ENCODE measurements at regions not wholly inside any gene's neighbourhood (a gene's known extent, or its start where the extent isn't known, plus 50 kb on each side); places are given as distances from the start of the nearest gene placed in this dataset.

GRCh38 chr22:25484521-25485315 lies 79.8 kb upstream of the GRK3 start:
- ChIA-PET POLR2A (interaction anchor here (0.6 to 1.5 kb wide), 2 partner anchors 11 to 63 kb away, joined by 3 read pairs; no protein-coding TSS in a partner anchor), CTCF (interaction anchor here (0.9 to 1.2 kb wide), 2 partner anchors 37 to 218 kb away, joined by 3 read pairs; no protein-coding TSS in a partner anchor)
- intact Hi-C loops (cut with micrococcal nuclease): no loop called here
- Mint-ChIP-seq H3K4me1 (ENCODE audit: insufficient read depth, unreplicated experiment) (peaks cover 14% of the 10 kb centered on the region), H3K27ac (ENCODE audit: low read depth, unreplicated experiment) (no peak overlapping the region), H3K27me3 (ENCODE audit: insufficient read depth, unreplicated experiment) (no peaks in the 10 kb centered on the region), H3K36me3 (ENCODE audit: insufficient read depth, unreplicated experiment) (peaks cover 4% of the 10 kb centered on the region), H3K9me3 (ENCODE audit: unreplicated experiment) (no peaks in the 10 kb centered on the region), H3K4me3 (ENCODE audit: unreplicated experiment) (no peak overlapping the region)
- TF ChIP-seq CTCF (IDR thresholded peaks at IDR 0.05; ENCODE audit: unreplicated experiment): no peak
- no peak for DNase-seq (ENCODE audit: unreplicated experiment)
- no TSS peak for BruUV-seq (replicated peaks)

- no peak overlapping the region for H3K4me3 Mint-ChIP-seq (ENCODE audit: unreplicated experiment)
- TF ChIP-seq CTCF (IDR thresholded peaks at IDR 0.05; ENCODE audit: unreplicated experiment): no peak
- no peak overlapping the region for H3K27ac Mint-ChIP-seq (ENCODE audit: low read depth, unreplicated experiment)
- no peaks in the 10 kb centered on the region for H3K27me3 Mint-ChIP-seq (ENCODE audit: insufficient read depth, unreplicated experiment)
- H3K9me3 Mint-ChIP-seq (ENCODE audit: unreplicated experiment): no peaks in the 10 kb centered on the region
- CTCF ChIA-PET: interaction anchor here (0.7 to 1.2 kb wide), 2 partner anchors 217 to 917 kb away, joined by 3 read pairs; no protein-coding TSS in a partner anchor
- no peak for DNase-seq (ENCODE audit: unreplicated experiment)
- intact Hi-C loops (cut with micrococcal nuclease): no loop called here
- BruUV-seq (replicated peaks): no TSS peak
- POLR2A ChIA-PET: interaction anchor here (1.5 kb wide), 1 partner anchor 10 kb away, joined by 3 read pairs; no protein-coding TSS in a partner anchor
- peaks cover 4% of the 10 kb centered on the region for H3K36me3 Mint-ChIP-seq (ENCODE audit: insufficient read depth, unreplicated experiment)
- peaks cover 14% of the 10 kb centered on the region for H3K4me1 Mint-ChIP-seq (ENCODE audit: insufficient read depth, unreplicated experiment)
Observed at GRCh38 chr22:25485626-25486545, 78.6 kb upstream of the GRK3 start.

GRCh38 chr22:25487508-25487907 lies 77.0 kb upstream of the GRK3 start:
- Mint-ChIP-seq H3K27me3 (ENCODE audit: insufficient read depth, unreplicated experiment) (peaks cover 12% of the 10 kb centered on the region), H3K36me3 (ENCODE audit: insufficient read depth, unreplicated experiment) (peaks cover 4% of the 10 kb centered on the region), H3K4me3 (ENCODE audit: unreplicated experiment) (no peak overlapping the region), H3K4me1 (ENCODE audit: insufficient read depth, unreplicated experiment) (peaks cover 14% of the 10 kb centered on the region), H3K9me3 (ENCODE audit: unreplicated experiment) (no peaks in the 10 kb centered on the region), H3K27ac (ENCODE audit: low read depth, unreplicated experiment) (no peak overlapping the region)
- POLR2A ChIA-PET: no interaction called here
- CTCF ChIA-PET: no interaction called here
- DNase-seq (ENCODE audit: unreplicated experiment): no peak
- intact Hi-C loops (cut with micrococcal nuclease): no loop called here
- BruUV-seq (replicated peaks): no TSS peak
- TF ChIP-seq CTCF (IDR thresholded peaks at IDR 0.05; ENCODE audit: unreplicated experiment): no peak

Measured in MCF 10A (cell line).